ENCODE measurements at regions not wholly inside any gene's neighbourhood (a gene's known extent, or its start where the extent isn't known, plus 50 kb on each side); places are given as distances from the start of the nearest gene placed in this dataset.

DNA sequence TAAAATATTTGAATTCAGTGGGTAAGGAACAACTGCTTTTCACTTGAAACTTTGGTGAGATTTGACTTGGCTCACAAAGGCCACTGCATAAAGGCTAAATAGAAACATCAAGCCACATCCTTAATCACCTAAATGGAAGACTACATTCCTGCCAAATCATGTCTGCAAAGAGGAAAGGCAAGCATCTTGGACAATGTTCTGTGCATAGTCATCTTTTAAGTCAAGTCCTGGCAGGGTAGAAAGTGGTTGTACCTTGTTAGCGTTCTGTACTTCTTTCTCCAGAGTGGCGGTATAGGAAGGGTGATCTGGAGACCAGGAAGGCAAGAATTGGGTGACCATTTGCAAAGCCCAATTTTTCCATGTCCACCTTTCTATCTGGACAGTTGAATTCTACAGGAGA is 121.4 kb upstream of the SLC14A2 start:
- H3K36me3 ChIP-seq = no peaks in the 10 kb centered on the region
- H3K4me1 ChIP-seq = no peaks in the 10 kb centered on the region
- H3K27ac ChIP-seq = no peak overlapping the region
- no peak overlapping the region for H3K4me3 ChIP-seq
- TF ChIP-seq POLR2A (IDR thresholded peaks at IDR 0.05) (no peak), CTCF (IDR thresholded peaks at IDR 0.05) (no peak), POLR2AphosphoS5 (IDR thresholded peaks at IDR 0.05) (no peak), EP300 (IDR thresholded peaks at IDR 0.05) (no peak)
- DNase-seq = no peak
- H3K9me3 ChIP-seq = no peaks in the 10 kb centered on the region
- no peaks in the 10 kb centered on the region for H3K27me3 ChIP-seq
- intact Hi-C loops (cut with DNase I; ENCODE audit: low total_unique reads) = no loop called here
- 92 to 100% (median 94%) methylated on average over 2 of the region's 2 CpGs for WGBS, 5 donors

DNA sequence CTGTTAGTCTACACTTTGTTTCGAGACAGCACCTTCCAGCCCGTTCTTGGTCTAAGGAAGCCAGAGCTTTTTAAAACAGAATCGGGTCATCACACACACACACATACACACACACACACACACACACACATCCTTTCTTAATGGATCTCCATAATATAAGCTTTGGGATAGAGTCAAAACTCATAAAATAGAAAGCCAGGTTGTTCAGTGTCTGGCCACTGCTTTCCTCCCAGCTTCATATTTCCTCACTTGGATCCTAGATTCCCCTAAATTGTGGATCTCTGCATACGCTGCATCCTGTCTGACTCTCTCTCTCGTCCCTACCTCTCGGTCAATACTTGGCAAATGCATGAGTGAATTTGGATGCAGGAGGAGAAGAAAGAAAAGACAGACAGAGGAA is 120.5 kb upstream of the SLC14A2 start:
- 89 to 92% (median 90%) methylated on average over 6 of the region's 6 CpGs for WGBS, 5 donors
- TF ChIP-seq EP300 (IDR thresholded peaks at IDR 0.05) (no peak), CTCF (IDR thresholded peaks at IDR 0.05) (no peak), POLR2A (IDR thresholded peaks at IDR 0.05) (no peak), POLR2AphosphoS5 (IDR thresholded peaks at IDR 0.05) (no peak)
- H3K4me1 ChIP-seq = no peaks in the 10 kb centered on the region
- no peak for DNase-seq
- H3K4me3 ChIP-seq = no peak overlapping the region
- no peaks in the 10 kb centered on the region for H3K9me3 ChIP-seq
- no peaks in the 10 kb centered on the region for H3K27me3 ChIP-seq
- no peaks in the 10 kb centered on the region for H3K36me3 ChIP-seq
- intact Hi-C loops (cut with DNase I; ENCODE audit: low total_unique reads) = no loop called here
- H3K27ac ChIP-seq = no peak overlapping the region

DNA sequence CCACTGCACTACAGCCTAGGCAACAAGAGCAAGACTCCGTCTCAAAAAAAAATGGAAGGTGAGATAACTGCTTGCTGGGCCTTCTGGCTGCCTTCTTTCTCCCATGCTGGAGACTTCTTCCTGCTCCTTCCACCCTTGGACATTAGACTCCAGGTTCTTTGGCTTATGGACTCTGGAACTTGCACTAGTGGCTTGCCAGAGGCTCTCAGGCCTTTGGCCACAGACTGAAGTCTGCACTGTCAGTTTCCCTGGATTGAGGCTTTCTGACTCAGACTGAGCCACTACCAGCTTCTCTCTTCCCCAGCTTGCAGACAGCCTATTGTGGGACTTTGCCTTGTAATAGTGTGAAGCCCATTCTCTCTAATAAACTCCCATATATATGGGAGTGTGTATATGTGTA is 118.5 kb upstream of the SLC14A2 start:
- TF ChIP-seq POLR2AphosphoS5 (IDR thresholded peaks at IDR 0.05) = no peak
- TF ChIP-seq POLR2A (IDR thresholded peaks at IDR 0.05) = no peak
- TF ChIP-seq EP300 (IDR thresholded peaks at IDR 0.05) = no peak
- TF ChIP-seq CTCF (IDR thresholded peaks at IDR 0.05) = no peak
- WGBS, 5 donors = 88 to 100% (median 96%) methylated on average over 1 of the region's 1 CpG
- H3K4me3 ChIP-seq = no peak overlapping the region
- no peak overlapping the region for H3K27ac ChIP-seq
- no peaks in the 10 kb centered on the region for H3K9me3 ChIP-seq
- no peak for DNase-seq
- H3K27me3 ChIP-seq = no peaks in the 10 kb centered on the region
- intact Hi-C loops (cut with DNase I; ENCODE audit: low total_unique reads) = no loop called here
- H3K36me3 ChIP-seq = no peaks in the 10 kb centered on the region
- no peaks in the 10 kb centered on the region for H3K4me1 ChIP-seq

DNA sequence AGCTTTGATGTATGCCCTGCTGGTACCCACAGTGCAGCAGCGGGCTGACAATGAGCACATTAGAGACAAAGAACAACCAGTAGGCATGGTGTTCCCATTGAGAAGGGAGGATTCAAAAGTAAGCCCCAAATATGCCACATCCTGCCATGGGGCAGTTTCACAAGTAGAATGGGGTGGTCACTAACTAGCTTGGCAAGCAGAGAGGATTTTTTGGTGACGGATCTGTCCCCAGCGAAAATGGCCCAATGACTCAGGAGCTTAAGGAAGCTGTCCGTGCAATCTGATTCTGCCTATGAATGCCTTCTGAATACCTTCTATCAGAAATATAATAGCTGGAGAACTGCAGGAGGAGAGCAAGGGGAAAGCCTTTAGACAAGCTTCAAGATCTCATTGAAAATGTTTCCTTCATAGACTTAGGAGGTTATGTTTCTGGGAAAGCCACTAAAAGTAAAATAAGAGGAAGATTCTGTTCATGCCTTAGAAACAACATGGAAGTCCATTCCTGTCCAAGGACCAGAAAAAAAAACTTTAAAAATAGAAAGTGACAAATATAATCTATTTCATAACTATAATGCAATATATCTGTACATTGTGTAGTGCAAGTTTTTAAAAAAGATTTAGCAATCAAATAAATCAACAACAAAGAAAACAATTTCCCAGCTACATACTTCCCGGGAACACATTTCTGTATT is 117.5 kb upstream of the SLC14A2 start:
- H3K27ac ChIP-seq = no peak overlapping the region
- no peaks in the 10 kb centered on the region for H3K4me1 ChIP-seq
- TF ChIP-seq CTCF (IDR thresholded peaks at IDR 0.05) (no peak), POLR2AphosphoS5 (IDR thresholded peaks at IDR 0.05) (no peak), POLR2A (IDR thresholded peaks at IDR 0.05) (no peak), EP300 (IDR thresholded peaks at IDR 0.05) (no peak)
- H3K27me3 ChIP-seq = no peaks in the 10 kb centered on the region
- no peak overlapping the region for H3K4me3 ChIP-seq
- no peaks in the 10 kb centered on the region for H3K9me3 ChIP-seq
- intact Hi-C loops (cut with DNase I; ENCODE audit: low total_unique reads) = no loop called here
- H3K36me3 ChIP-seq = no peaks in the 10 kb centered on the region
- no peak for DNase-seq
- WGBS, 5 donors = 84 to 95% (median 90%) methylated on average over 5 of the region's 5 CpGs

All from stomach (tissue), 8 donors.